ENCODE measurements at regions not wholly inside any gene's neighbourhood (a gene's known extent, or its start where the extent isn't known, plus 50 kb on each side); places are given as distances from the start of the nearest gene placed in this dataset.

GRCh38 chr13:95385373-95385772 lies 84.1 kb upstream of the ABCC4 start:
- TF ChIP-seq HOXA7 (CRISPR knock-in tag; IDR thresholded peaks at IDR 0.05) (no peak), JUN (IDR thresholded peaks at IDR 0.05) (no peak), PHF8 (IDR thresholded peaks at IDR 0.05; ENCODE audit: borderline replicate concordance, low read depth) (no peak), RAD21 (conservative IDR thresholded peaks at IDR 0.05 in 1 of 2, IDR thresholded peaks at IDR 0.05 in 1 of 2) (no peak), KDM5A (IDR thresholded peaks at IDR 0.05) (no peak), FOSB (CRISPR knock-in tag; IDR thresholded peaks at IDR 0.05) (no peak), ZNF302 (CRISPR knock-in tag; IDR thresholded peaks at IDR 0.05) (no peak), FOSL2 (IDR thresholded peaks at IDR 0.05) (no peak), FOSL2 (CRISPR knock-in tag; IDR thresholded peaks at IDR 0.05) (no peak), HMGXB4 (CRISPR knock-in tag; IDR thresholded peaks at IDR 0.05; ENCODE audit: borderline replicate concordance) (no peak), E2F6 (IDR thresholded peaks at IDR 0.05; ENCODE audit: borderline replicate concordance, low read depth) (no peak), TP53 (CRISPR knock-in tag; IDR thresholded peaks at IDR 0.05) (no peak), FOXS1 (CRISPR knock-in tag; IDR thresholded peaks at IDR 0.05) (no peak)
- POLR2A ChIA-PET = no interaction called here
- FAIRE-seq (no peak), DNase-seq (ENCODE audit: low read depth in 1 of 2, low spot score in 1 of 2) (no peak), ATAC-seq (no peak)
- Histone ChIP-seq H3K27ac (no peak overlapping the region), H3K4me2 (no peak overlapping the region), H3K4me3 (no peak overlapping the region), H3K9me3 (peaks cover 5% of the 10 kb centered on the region; the same call in 2 of the 3 replicates), H3K4me1 (peaks cover 18% of the 10 kb centered on the region)
- WGBS (ENCODE audit: missing lambda C conversion rate) = 46% methylated on average over 1 of the region's 1 CpG
- CTCF ChIA-PET = interaction anchor here (0.6 to 9.8 kb wide), 2 partner anchors 19 to 194 kb away, joined by 3 to 180 read pairs; no protein-coding TSS in a partner anchor

GRCh38 chr13:95385798-95386197 lies 84.5 kb upstream of the ABCC4 start:
- POLR2A ChIA-PET = no interaction called here
- CTCF ChIA-PET = no interaction called here
- WGBS (ENCODE audit: missing lambda C conversion rate) = 75% methylated on average over 1 of the region's 1 CpG
- DNase-seq (ENCODE audit: low read depth in 1 of 2, low spot score in 1 of 2) (no peak), FAIRE-seq (no peak), ATAC-seq (no peak)
- Histone ChIP-seq H3K4me3 (no peak overlapping the region), H3K27ac (no peak overlapping the region), H3K4me1 (peaks cover 15% of the 10 kb centered on the region), H3K9me3 (peaks cover 5% of the 10 kb centered on the region; the same call in 2 of the 3 replicates), H3K4me2 (no peak overlapping the region)
- TF ChIP-seq MYC (IDR thresholded peaks at IDR 0.05; ENCODE audit: borderline replicate concordance, low read length) = no peak
- TF ChIP-seq REST (IDR thresholded peaks at IDR 0.05) = no peak
- TF ChIP-seq FOSL2 (IDR thresholded peaks at IDR 0.05) = no peak
- no peak for TF ChIP-seq FOSL2 (CRISPR knock-in tag; IDR thresholded peaks at IDR 0.05)
- no peak for TF ChIP-seq RCOR1 (IDR thresholded peaks at IDR 0.05; ENCODE audit: low read depth, low read length)
- TF ChIP-seq TP53 (CRISPR knock-in tag; IDR thresholded peaks at IDR 0.05) = no peak
- peak; percentile 17 for TF ChIP-seq MAFK (IDR thresholded peaks at IDR 0.05; ENCODE audit: partially characterized antibody)
- 0 out of 2 replicates have a peak, but pooled peaks have one; percentile 22 for TF ChIP-seq NFE2L2 (conservative IDR thresholded peaks at IDR 0.05; ENCODE audit: low read length)
- no peak for TF ChIP-seq FOXS1 (CRISPR knock-in tag; IDR thresholded peaks at IDR 0.05)
- no peak for TF ChIP-seq HOXB5 (CRISPR knock-in tag; IDR thresholded peaks at IDR 0.05)
- TF ChIP-seq PHF8 (IDR thresholded peaks at IDR 0.05; ENCODE audit: borderline replicate concordance, low read depth) = no peak
- TF ChIP-seq EHF (CRISPR knock-in tag; IDR thresholded peaks at IDR 0.05) = no peak
- TF ChIP-seq BHLHE40 (IDR thresholded peaks at IDR 0.05; ENCODE audit: low read depth, low read length) = no peak
- no peak for TF ChIP-seq SMC3 (IDR thresholded peaks at IDR 0.05)
- no peak for TF ChIP-seq ZNF302 (CRISPR knock-in tag; IDR thresholded peaks at IDR 0.05)
- no peak for TF ChIP-seq CHD2 (IDR thresholded peaks at IDR 0.05; ENCODE audit: low read length, partially characterized antibody)
- no peak for TF ChIP-seq CEBPB (IDR thresholded peaks at IDR 0.05)
- TF ChIP-seq ZSCAN20 (CRISPR knock-in tag; IDR thresholded peaks at IDR 0.05) = no peak

Data from A549 (cell line).